SK-N-MC (cell line): ENCODE measurements at regions not wholly inside any gene's neighbourhood (a gene's known extent, or its start where the extent isn't known, plus 50 kb on each side); places are given as distances from the start of the nearest gene placed in this dataset.

Experiments
- DNase-seq: peaks from one replicate; pipeline ENCODE4 v3.0.0-alpha.2; 2011; ENCODE audit warnings: low read depth, low spot score
- H3K27ac ChIP-seq: fragments of 200-600 bp; sonication (generic); 2 replicates; pipeline ENCODE4 v1.5.1; 2016; ENCODE audit warnings: mixed run types
- H3K36me3 ChIP-seq: fragments of 200-600 bp; sonication (generic); 2 replicates; pipeline ENCODE4 v1.6.1; 2017; ENCODE audit warnings: antibody characterized with exemption, low read length, mixed read lengths; ENCODE audit not compliant: insufficient read depth
- H3K4me3 ChIP-seq: fragments of 200-600 bp; sonication (generic); 2 replicates; pipeline ENCODE4 v1.5.1; 2016
- H3K9ac ChIP-seq: fragments of 200-600 bp; sonication (generic); 2 replicates; pipeline ENCODE4 v1.8.0; 2017; ENCODE audit warnings: mixed run types, mixed read lengths; ENCODE audit not compliant: insufficient read length
- H3K9me3 ChIP-seq: fragments of 200-600 bp; sonication (generic); 2 replicates; pipeline ENCODE4 v1.6.1; 2017; ENCODE audit warnings: low read depth, mild to moderate bottlenecking, antibody characterized with exemption, low read length, moderate library complexity, mixed read lengths
- EZH2 ChIP-seq: fragments of 200-600 bp; sonication (generic); IDR thresholded peaks from one replicate; pipeline ENCODE4 v1.6.1; 2017; ENCODE audit warnings: antibody characterized with exemption
- FOXP2 ChIP-seq: optimal IDR thresholded peaks from 2 replicates; pipeline ENCODE3; 2011; ENCODE audit warnings: mild to moderate bottlenecking, moderate library complexity; ENCODE audit not compliant: insufficient read depth; ENCODE audit errors: extremely low read length, control extremely low read depth
- POLR2AphosphoS5 ChIP-seq: IDR thresholded peaks from 2 replicates; pipeline ENCODE4 v1.6.1; 2012; ENCODE audit warnings: mild to moderate bottlenecking, low read depth, low read length, borderline replicate concordance

GRCh38 chr21:27764056-27764455 is 797.2 kb upstream of the ADAMTS5 start:
- Histone ChIP-seq H3K9me3 (no peaks in the 10 kb centered on the region), H3K9ac (no peak overlapping the region), H3K36me3 (no peaks in the 10 kb centered on the region), H3K4me3 (no peak overlapping the region), H3K27ac (no peak overlapping the region)
- no peak for DNase-seq
- TF ChIP-seq POLR2AphosphoS5 (no peak), EZH2 (no peak), FOXP2 (no peak)

- no peak overlapping the region for H3K27ac ChIP-seq
- TF ChIP-seq FOXP2 (no peak), POLR2AphosphoS5 (no peak), EZH2 (no peak)
- no peak overlapping the region for H3K4me3 ChIP-seq
- DNase-seq, result no peak
- H3K9ac ChIP-seq, result no peak overlapping the region
- H3K36me3 ChIP-seq, result no peaks in the 10 kb centered on the region
- H3K9me3 ChIP-seq, result no peaks in the 10 kb centered on the region
Observed at GRCh38 chr21:27761623-27762022, 794.7 kb upstream of the ADAMTS5 start.

GRCh38 chr21:27759820-27760219 is 792.9 kb upstream of the ADAMTS5 start:
- no peak overlapping the region for H3K27ac ChIP-seq
- no peak overlapping the region for H3K9ac ChIP-seq
- no peak for DNase-seq
- no peak overlapping the region for H3K4me3 ChIP-seq
- no peaks in the 10 kb centered on the region for H3K36me3 ChIP-seq
- no peaks in the 10 kb centered on the region for H3K9me3 ChIP-seq
- TF ChIP-seq EZH2, result no peak
- no peak for TF ChIP-seq FOXP2
- TF ChIP-seq POLR2AphosphoS5, result no peak

GRCh38 chr21:27759091-27759659 is 792.3 kb upstream of the ADAMTS5 start:
- H3K4me3 ChIP-seq, result no peak overlapping the region
- H3K9ac ChIP-seq, result no peak overlapping the region
- no peak for DNase-seq
- no peak overlapping the region for H3K27ac ChIP-seq
- TF ChIP-seq EZH2 (no peak), POLR2AphosphoS5 (no peak), FOXP2 (no peak)
- H3K36me3 ChIP-seq, result no peaks in the 10 kb centered on the region
- no peaks in the 10 kb centered on the region for H3K9me3 ChIP-seq

GRCh38 chr21:27756191-27756590 is 789.3 kb upstream of the ADAMTS5 start:
- DNase-seq, result no peak
- H3K9me3 ChIP-seq, result no peaks in the 10 kb centered on the region

GRCh38 chr21:27743971-27744564 is 777.2 kb upstream of the ADAMTS5 start:
- no peaks in the 10 kb centered on the region for H3K36me3 ChIP-seq
- no peak for DNase-seq
- TF ChIP-seq FOXP2, result no peak
- TF ChIP-seq EZH2, result no peak
- TF ChIP-seq POLR2AphosphoS5, result no peak
- no peak overlapping the region for H3K4me3 ChIP-seq
- H3K27ac ChIP-seq, result no peak overlapping the region
- H3K9me3 ChIP-seq, result no peaks in the 10 kb centered on the region
- no peak overlapping the region for H3K9ac ChIP-seq

More at GRCh38 chr21:27756191-27756590, 789.3 kb upstream of the ADAMTS5 start:
- H3K4me3 ChIP-seq, result no peak overlapping the region
- no peak overlapping the region for H3K27ac ChIP-seq
- no peak for TF ChIP-seq FOXP2
- no peak for TF ChIP-seq POLR2AphosphoS5
- no peak for TF ChIP-seq EZH2
- no peaks in the 10 kb centered on the region for H3K36me3 ChIP-seq
- no peak overlapping the region for H3K9ac ChIP-seq

- DNase-seq, result no peak
- Histone ChIP-seq H3K4me3 (no peak overlapping the region), H3K9ac (no peak overlapping the region), H3K27ac (no peak overlapping the region), H3K36me3 (no peaks in the 10 kb centered on the region), H3K9me3 (no peaks in the 10 kb centered on the region)
- TF ChIP-seq FOXP2 (no peak), EZH2 (no peak), POLR2AphosphoS5 (no peak)
Observed at GRCh38 chr21:27741736-27742135, 774.8 kb upstream of the ADAMTS5 start.

GRCh38 chr21:27740084-27740483 is 773.2 kb upstream of the ADAMTS5 start:
- H3K36me3 ChIP-seq, result no peaks in the 10 kb centered on the region
- H3K9ac ChIP-seq, result no peak overlapping the region
- H3K9me3 ChIP-seq, result no peaks in the 10 kb centered on the region
- TF ChIP-seq POLR2AphosphoS5 (no peak), FOXP2 (no peak), EZH2 (no peak)
- no peak for DNase-seq
- no peak overlapping the region for H3K4me3 ChIP-seq
- no peak overlapping the region for H3K27ac ChIP-seq

- no peak for DNase-seq
- H3K9me3 ChIP-seq, result no peaks in the 10 kb centered on the region
Observed at GRCh38 chr21:27739187-27739586, 772.3 kb upstream of the ADAMTS5 start.

GRCh38 chr21:27735699-27736098 is 768.8 kb upstream of the ADAMTS5 start:
- H3K9me3 ChIP-seq, result no peaks in the 10 kb centered on the region
- no peak overlapping the region for H3K4me3 ChIP-seq
- TF ChIP-seq EZH2 (no peak), FOXP2 (no peak), POLR2AphosphoS5 (no peak)
- H3K9ac ChIP-seq, result no peak overlapping the region
- H3K27ac ChIP-seq, result no peak overlapping the region
- DNase-seq, result no peak
- H3K36me3 ChIP-seq, result no peaks in the 10 kb centered on the region

More at GRCh38 chr21:27739187-27739586, 772.3 kb upstream of the ADAMTS5 start:
- Histone ChIP-seq H3K27ac (no peak overlapping the region), H3K36me3 (no peaks in the 10 kb centered on the region), H3K4me3 (no peak overlapping the region), H3K9ac (no peak overlapping the region)
- TF ChIP-seq POLR2AphosphoS5 (no peak), FOXP2 (no peak), EZH2 (no peak)
